GM19238 (cell line): ENCODE measurements at regions not wholly inside any gene's neighbourhood (a gene's known extent, or its start where the extent isn't known, plus 50 kb on each side); places are given as distances from the start of the nearest gene placed in this dataset.

Experiments used
- DNase-seq: peaks from one replicate; pipeline ENCODE4 v3.0.0; 2011; ENCODE audit warnings: low spot score; ENCODE audit not compliant: insufficient read length

DNA sequence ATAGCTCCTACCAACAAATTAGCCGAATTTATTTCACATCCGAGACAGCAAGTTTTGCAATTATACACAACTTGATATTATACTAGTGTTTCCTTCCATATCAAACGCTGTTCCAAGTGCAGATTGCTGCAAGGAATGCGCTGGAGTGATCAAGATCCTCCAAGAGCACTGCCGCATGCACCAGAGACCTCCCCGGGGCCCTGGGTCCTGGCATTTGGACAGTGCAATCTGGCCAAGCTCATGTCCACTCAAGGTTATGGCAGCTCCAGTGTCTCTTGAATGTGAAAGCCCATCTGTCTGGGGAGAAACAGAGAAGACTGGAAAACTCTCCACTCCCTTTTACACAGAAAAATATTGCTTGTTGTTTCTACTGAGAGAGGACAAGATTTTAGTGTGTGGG, 111.9 kb downstream of the HSPH1 start:
- no peak for DNase-seq

DNA sequence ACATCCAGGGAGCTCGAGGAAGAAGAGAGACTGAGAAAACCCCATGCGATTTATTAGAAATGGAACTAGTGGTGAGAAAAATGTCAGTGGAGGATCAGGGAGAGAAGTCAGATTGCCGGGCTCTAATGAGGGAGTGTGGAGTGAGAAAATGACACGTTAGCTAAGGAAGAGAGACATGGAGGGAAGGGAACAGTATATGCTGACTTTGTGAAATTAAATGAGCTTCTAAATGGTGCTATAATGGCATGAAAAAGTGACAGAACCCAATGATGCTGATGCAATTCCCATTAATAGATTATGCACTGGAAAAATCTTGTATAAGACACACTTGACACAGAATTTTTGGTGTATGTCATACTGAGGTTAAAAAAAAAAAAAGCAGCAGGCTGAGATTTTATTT, 112.6 kb downstream of the HSPH1 start:
- DNase-seq: no peak

DNA sequence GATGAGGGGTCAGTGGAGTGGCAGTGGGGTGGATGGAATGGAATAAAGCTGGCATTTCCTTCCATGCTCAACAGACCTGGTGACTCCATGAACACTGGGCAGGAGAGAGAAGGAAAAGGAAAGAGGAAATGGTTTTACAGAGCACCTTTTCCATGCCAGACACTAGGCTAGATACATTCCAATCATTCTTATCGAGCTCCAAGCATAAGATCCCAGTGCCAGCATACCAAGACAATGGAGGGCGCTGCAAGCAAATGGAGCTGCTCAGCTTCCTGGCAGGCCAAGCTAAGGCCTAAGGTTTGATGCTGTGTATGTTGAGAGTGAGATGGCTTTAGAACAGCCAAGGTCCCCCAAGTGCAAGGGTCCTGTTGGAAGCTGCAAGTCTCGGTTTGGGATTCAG, 113.2 kb downstream of the HSPH1 start:
- no peak for DNase-seq

GRCh38 chr13:31046711-31047279, 114.3 kb downstream of the TEX26 start:
- DNase-seq: no peak

DNA sequence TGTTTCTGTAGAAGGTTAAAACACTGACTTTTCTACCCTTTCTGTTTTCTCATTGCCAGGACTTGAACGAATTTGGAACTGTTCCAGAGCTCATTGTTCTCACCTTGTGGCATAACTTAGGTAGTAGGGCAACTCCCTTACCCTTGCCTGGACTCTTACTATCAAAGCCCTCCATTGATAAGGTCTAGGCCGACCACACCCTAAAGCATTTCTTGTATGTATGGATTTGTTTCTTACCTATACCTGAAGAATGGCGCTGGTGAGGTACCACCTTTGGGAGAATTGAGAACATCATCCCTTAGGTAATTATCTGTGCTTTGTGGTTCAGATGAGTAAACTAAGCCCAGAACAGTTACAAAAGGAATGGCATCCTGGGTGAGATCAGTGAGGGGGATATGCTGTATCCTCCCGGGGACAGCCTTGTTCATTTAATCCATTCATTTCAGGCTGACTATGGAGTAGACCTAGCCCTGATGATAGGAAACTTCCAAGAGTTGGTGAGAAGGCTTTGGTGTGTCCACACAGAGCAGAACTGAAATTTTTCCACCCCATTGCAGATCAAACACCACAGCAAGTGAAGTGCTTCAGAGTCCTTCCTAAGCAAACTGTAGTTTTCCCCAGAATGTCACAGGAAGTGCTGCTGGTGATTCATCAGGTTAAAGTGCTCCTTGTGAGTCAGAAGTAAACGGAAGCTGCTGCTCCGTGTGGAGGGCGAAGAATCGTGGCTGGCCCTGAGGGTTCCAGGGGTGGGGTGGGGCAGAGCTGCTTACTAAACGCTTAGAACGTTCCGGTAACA, 113.0 kb downstream of the TEX26 start:
- DNase-seq: no peak

GRCh38 chr13:31044364-31045285, 112.2 kb downstream of the TEX26 start:
- DNase-seq: peak; percentile 71

GRCh38 chr13:31043957-31044356, 111.5 kb downstream of the TEX26 start:
- DNase-seq: no peak

- no peak for DNase-seq
Measured at GRCh38 chr13:31042481-31043165, 110.2 kb downstream of the TEX26 start.

DNA sequence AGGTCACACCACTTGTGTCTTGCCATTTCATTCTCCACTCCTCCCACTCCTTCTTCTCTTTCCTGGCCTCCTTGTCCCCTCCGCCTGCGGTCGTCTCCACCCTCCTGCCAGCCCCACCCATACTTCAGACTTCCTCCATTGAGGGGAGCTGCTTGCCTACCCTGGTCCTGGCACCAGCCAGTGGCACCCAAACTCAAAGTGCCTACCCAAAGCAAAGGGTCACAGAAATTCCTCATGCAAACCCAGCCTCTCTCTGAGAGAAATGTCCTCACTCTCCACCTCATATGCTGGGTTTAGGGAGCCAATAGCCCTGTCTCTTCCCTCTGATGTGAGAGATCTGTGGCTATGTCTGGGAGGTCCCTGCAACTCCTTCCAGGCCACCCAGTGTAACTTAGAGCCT, 109.6 kb downstream of the TEX26 start:
- DNase-seq: no peak

DNA sequence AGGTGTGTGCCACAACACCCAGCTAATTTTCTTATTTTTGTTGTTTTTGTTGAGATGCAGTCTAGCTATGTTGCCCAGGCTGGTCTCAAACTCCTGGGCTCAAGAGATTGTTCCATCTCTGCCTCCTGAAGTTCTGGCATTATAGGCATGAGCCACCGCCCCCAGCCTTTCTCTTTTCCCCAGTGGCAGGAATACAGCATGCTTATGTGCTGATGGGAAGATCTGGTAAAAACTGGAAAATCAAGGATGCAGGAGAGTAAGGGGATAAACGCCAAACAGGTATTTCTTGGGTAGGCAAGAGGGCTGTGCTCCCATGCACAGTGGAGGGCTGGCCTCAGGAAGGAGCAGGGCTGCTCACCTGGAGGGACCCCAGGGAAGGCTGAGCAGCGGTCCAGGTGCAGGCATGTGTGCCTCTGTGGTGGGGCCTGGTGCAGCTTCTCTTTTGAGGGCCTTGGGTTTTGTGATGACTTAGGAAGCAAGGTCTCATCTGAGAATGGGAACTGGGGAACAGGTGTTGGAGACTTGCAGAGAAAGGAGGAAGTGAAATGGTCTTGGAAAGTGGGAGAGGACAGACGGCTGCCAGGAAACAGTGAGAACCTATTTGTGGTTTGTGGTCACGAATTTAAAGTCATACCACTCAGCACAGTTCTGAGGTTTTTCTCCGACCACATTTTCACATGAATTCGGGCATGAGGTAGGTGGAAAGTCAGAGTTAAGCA, 106.5 kb downstream of the TEX26 start:
- DNase-seq: peak; percentile 46

DNA sequence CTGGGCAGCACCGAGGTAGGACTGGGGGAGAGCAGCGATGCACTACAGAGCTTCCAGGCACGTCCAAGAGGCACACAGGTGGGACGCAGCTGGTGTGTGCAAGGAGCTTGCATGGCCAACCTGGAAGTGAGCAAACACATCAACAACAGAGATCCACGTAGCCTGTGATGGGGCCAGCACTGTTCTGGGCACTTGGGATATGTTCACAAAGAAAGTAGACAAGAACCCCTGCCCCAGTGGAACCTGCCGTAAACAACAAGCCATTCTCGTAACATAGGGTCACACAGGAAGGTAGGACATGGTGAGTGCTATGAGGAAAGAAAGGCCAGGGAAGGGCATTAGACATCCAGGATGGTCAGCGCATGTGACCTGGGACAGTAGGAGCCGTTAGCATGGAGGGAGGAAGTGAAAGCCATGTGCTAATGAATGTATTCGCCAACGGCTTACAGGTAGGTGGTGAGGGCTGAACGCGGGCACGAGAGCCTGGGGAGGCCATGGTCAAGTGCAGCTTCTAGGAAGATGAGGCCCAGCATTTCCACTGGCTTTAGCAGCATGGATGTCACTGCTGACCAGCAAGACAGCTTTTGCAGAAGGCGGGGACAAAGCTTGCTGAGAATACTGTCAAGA, 105.5 kb downstream of the TEX26 start:
- DNase-seq: no peak

DNA sequence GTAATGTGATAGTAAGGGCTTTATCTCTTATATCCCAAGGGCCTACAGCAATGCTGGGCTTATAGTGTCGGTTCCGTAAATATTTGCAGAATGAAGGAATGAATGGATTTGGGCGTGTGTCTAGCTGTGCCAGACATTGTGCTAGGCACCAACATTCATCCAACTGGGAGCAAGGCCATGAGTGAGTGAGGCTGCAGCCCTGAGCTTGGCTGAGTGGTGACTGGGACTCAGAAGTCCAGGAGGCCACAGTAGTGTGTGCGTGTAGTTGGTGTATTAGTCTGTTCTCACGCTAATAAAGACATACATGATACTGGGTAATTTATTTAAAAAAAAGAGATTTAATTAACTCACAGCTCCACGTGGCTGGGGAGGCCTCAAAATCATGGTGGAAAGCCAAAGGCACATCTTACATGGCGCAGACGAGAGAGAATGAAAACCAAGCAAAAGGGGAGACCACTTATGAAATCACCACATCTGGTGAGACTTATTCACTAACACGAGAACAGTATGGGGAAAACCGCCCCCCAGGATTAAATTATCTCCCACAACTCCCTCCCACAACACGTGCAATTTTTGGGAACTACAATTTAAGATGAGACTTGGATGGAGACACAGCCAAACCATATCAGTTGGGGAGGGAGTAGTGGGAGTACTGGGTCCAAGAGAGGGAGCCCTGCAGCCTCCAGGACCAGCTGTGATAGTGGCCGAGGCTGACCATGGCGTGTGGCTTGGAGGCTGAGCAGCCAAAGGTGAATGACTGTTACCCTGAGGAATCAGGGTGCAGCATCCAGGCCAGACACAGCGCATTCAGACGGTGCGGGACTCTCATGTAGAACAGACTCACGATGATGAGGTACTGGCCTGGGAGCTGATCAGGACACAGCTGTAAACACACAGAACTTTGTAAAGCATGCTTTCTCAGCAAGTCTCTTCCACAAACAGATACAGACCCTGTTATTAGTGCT, 104.6 kb downstream of the TEX26 start:
- no peak for DNase-seq

- DNase-seq: no peak
Measured at GRCh38 chr13:31035185-31035965, 102.9 kb downstream of the TEX26 start.

DNA sequence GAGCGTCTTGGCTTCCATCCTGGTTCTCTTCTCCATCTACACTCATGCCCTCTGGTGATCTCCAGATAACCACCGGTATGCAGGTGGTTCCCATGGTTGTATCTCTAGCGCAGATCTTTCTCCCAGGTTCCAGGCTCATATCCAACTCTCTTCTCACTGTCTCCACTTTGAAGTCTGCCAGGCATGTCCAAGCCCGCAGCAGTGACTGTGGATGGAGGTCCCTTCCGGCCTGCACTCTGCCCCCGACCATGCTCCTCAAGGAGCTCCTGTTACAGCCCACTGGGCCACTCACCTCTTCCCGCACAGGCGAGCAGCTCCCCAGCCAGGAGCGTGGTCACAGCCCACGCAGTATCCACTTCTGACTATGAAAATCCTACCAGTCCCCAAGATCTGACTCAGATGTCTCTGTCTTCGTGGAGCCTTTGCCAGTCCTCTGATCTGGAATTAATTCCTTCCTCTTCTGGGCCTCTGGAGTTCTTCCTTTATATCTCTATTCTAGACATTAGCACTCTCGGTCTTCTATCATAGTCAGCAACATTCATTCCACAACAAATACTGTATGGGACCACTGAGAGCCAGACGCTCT, 100.2 kb downstream of the TEX26 start:
- DNase-seq: no peak

GRCh38 chr13:31031482-31031881, 99.0 kb downstream of the TEX26 start:
- no peak for DNase-seq

- DNase-seq: no peak
Measured at GRCh38 chr13:31029102-31029501, 96.6 kb downstream of the TEX26 start.

- DNase-seq: no peak
Measured at GRCh38 chr13:31027136-31027535, 94.7 kb downstream of the TEX26 start.
